ENCODE measurements at regions not wholly inside any gene's neighbourhood (a gene's known extent, or its start where the extent isn't known, plus 50 kb on each side); places are given as distances from the start of the nearest gene placed in this dataset.
A peak's percentile ranks its signal among the peaks of the same experiment; 100 is the strongest.

- TF ChIP-seq EP300 (IDR thresholded peaks at IDR 0.05) = no peak
- TF ChIP-seq FOSL2 (IDR thresholded peaks at IDR 0.05) = no peak
- no peak for TF ChIP-seq FOSL2 (CRISPR knock-in tag; IDR thresholded peaks at IDR 0.05)
- TF ChIP-seq HES2 (IDR thresholded peaks at IDR 0.05) = no peak
Measured at GRCh38 chr3:153369561-153370374, 207.7 kb downstream of the RAP2B start (continued).

GRCh38 chr3:153370680-153371079 is 208.7 kb downstream of the RAP2B start:
- no peak for FAIRE-seq
- Histone ChIP-seq H3K9me3 (no peaks in the 10 kb centered on the region), H3K4me3 (no peak overlapping the region), H3K27ac (no peak overlapping the region), H3K4me2 (no peak overlapping the region), H3K4me1 (no peaks in the 10 kb centered on the region)
- ChIA-PET CTCF (no interaction called here), POLR2A (no interaction called here)
- no peak for DNase-seq (ENCODE audit: low read depth in 1 of 2, low spot score in 1 of 2)
- no peak for ATAC-seq
- TF ChIP-seq ZNF302 (CRISPR knock-in tag; IDR thresholded peaks at IDR 0.05) (no peak), ZSCAN20 (CRISPR knock-in tag; IDR thresholded peaks at IDR 0.05) (no peak)
- WGBS (ENCODE audit: missing lambda C conversion rate) = 8% methylated on average over 1 of the region's 1 CpG

- Histone ChIP-seq H3K4me2 (0 out of 3 replicates have a peak overlapping the region, but pooled peaks have one; percentile 4), H3K4me3 (no peak overlapping the region), H3K27ac (no peak overlapping the region), H3K9me3 (no peaks in the 10 kb centered on the region), H3K4me1 (no peaks in the 10 kb centered on the region)
- FAIRE-seq = no peak
- POLR2A ChIA-PET = no interaction called here
- CTCF ChIA-PET = interaction anchor here (1.0 to 1.5 kb wide), 2 partner anchors 11 to 12 kb away, joined by 3 read pairs; no protein-coding TSS in a partner anchor
- no peak for ATAC-seq
- TF ChIP-seq HMGXB4 (CRISPR knock-in tag; IDR thresholded peaks at IDR 0.05; ENCODE audit: borderline replicate concordance) (no peak), HOXA7 (CRISPR knock-in tag; IDR thresholded peaks at IDR 0.05) (no peak), CEBPB (IDR thresholded peaks at IDR 0.05) (peak; percentile 71 to 76; a peak in 3 of 4 replicates)
- DNase-seq (ENCODE audit: low read depth in 1 of 2, low spot score in 1 of 2) = no peak
- 52% methylated on average over 5 of the region's 5 CpGs for WGBS (ENCODE audit: missing lambda C conversion rate)
Measured at GRCh38 chr3:153372326-153372725, 210.3 kb downstream of the RAP2B start.

GRCh38 chr3:153373606-153374005 is 211.6 kb downstream of the RAP2B start:
- no peaks in the 10 kb centered on the region for H3K9me3 ChIP-seq
- TF ChIP-seq POLR2AphosphoS2 (conservative IDR thresholded peaks at IDR 0.05; ENCODE audit: low read length) (no peak), KDM1A (IDR thresholded peaks at IDR 0.05; ENCODE audit: low read depth) (no peak), CBX2 (IDR thresholded peaks at IDR 0.05; ENCODE audit: borderline replicate concordance, low read depth) (no peak), GATA3 (IDR thresholded peaks at IDR 0.05; ENCODE audit: borderline replicate concordance) (no peak), EP300 (IDR thresholded peaks at IDR 0.05) (no peak), CHD2 (IDR thresholded peaks at IDR 0.05; ENCODE audit: low read length, partially characterized antibody) (no peak), KDM5A (IDR thresholded peaks at IDR 0.05) (no peak), JUNB (IDR thresholded peaks at IDR 0.05) (no peak), CEBPB (IDR thresholded peaks at IDR 0.05) (no peak), ZSCAN20 (CRISPR knock-in tag; IDR thresholded peaks at IDR 0.05) (no peak), USF2 (IDR thresholded peaks at IDR 0.05) (no peak), HES2 (IDR thresholded peaks at IDR 0.05) (no peak), PBX3 (IDR thresholded peaks at IDR 0.05) (no peak), CTCF (IDR thresholded peaks at IDR 0.05) (no peak), NPAS2 (CRISPR knock-in tag; IDR thresholded peaks at IDR 0.05; ENCODE audit: borderline replicate concordance) (no peak), FOSB (CRISPR knock-in tag; IDR thresholded peaks at IDR 0.05) (no peak), RFX5 (IDR thresholded peaks at IDR 0.05) (no peak), MAZ (IDR thresholded peaks at IDR 0.05; ENCODE audit: borderline replicate concordance, low read depth, low read length) (no peak), RARB (CRISPR knock-in tag; IDR thresholded peaks at IDR 0.05) (no peak), CBX8 (IDR thresholded peaks at IDR 0.05) (no peak)
- H3K4me1 ChIP-seq = no peaks in the 10 kb centered on the region
- H3K27ac ChIP-seq = no peak overlapping the region
- ATAC-seq (no peak), FAIRE-seq (no peak), DNase-seq (ENCODE audit: low read depth in 1 of 2, low spot score in 1 of 2) (no peak)
- no peak overlapping the region for H3K4me3 ChIP-seq
- POLR2A ChIA-PET = no interaction called here
- H3K4me2 ChIP-seq = no peak overlapping the region
- CTCF ChIA-PET = interaction anchor here (1.5 kb wide), 1 partner anchor 12 kb away, joined by 3 read pairs; no protein-coding TSS in a partner anchor
- WGBS (ENCODE audit: missing lambda C conversion rate) = 0% methylated on average over 2 of the region's 2 CpGs

Measured in A549 (cell line).